Loucy (cell line): ENCODE measurements at regions not wholly inside any gene's neighbourhood (a gene's known extent, or its start where the extent isn't known, plus 50 kb on each side); places are given as distances from the start of the nearest gene placed in this dataset.

Experiments used
- H2AFZ ChIP-seq: fragments of 200-600 bp; sonication (generic); 2 replicates; pipeline ENCODE4 v1.6.0; 2016; ENCODE audit warnings: antibody characterized with exemption, mild to moderate bottlenecking, low read length, moderate library complexity
- H3F3A ChIP-seq: fragments of 200-600 bp; 2 replicates; pipeline ENCODE4 v1.6.0; 2016; ENCODE audit warnings: antibody characterized with exemption, low read depth, mild to moderate bottlenecking
- H3K27me3 ChIP-seq: fragments of 200-600 bp; sonication (generic); 2 replicates; pipeline ENCODE4 v1.6.1; 2014; ENCODE audit warnings: low read length, mild to moderate bottlenecking; ENCODE audit not compliant: insufficient read depth, poor library complexity, severe bottlenecking
- H3K36me3 ChIP-seq: fragments of 200-600 bp; sonication (generic); 2 replicates; pipeline ENCODE4 v1.6.1; 2016; ENCODE audit warnings: low read length; ENCODE audit not compliant: insufficient read depth
- H3K4me1 ChIP-seq: fragments of 200-600 bp; sonication (generic); 2 replicates; pipeline ENCODE4 v1.5.1; 2014; ENCODE audit warnings: low read length, mild to moderate bottlenecking; ENCODE audit not compliant: insufficient read depth, poor library complexity, severe bottlenecking
- H3K4me2 ChIP-seq: fragments of 200-600 bp; sonication (generic); 2 replicates; pipeline ENCODE4 v1.6.0; 2014; ENCODE audit warnings: antibody characterized with exemption, low read length, low read depth, mild to moderate bottlenecking; ENCODE audit not compliant: poor library complexity, severe bottlenecking
- H3K4me3 ChIP-seq: fragments of 200-600 bp; sonication (generic); 2 replicates; pipeline ENCODE4 v1.5.1; 2014; ENCODE audit warnings: low read length, mild to moderate bottlenecking, mixed read lengths; ENCODE audit not compliant: poor library complexity, severe bottlenecking
- H3K79me2 ChIP-seq: fragments of 200-600 bp; sonication (generic); 2 replicates; pipeline ENCODE4 v1.6.1; 2014; ENCODE audit warnings: low read length; ENCODE audit not compliant: insufficient read depth
- H3K9ac ChIP-seq: fragments of 200-600 bp; sonication (generic); 2 replicates; pipeline ENCODE4 v1.6.0; 2014; ENCODE audit warnings: mild to moderate bottlenecking, low read depth, low read length, moderate library complexity; ENCODE audit not compliant: poor library complexity, severe bottlenecking
- H3K9me2 ChIP-seq: fragments of 200-600 bp; sonication (generic); replicated peaks from 2 replicates; pipeline ENCODE4 v1.6.1; 2016; ENCODE audit warnings: low read depth, low read length, mixed read lengths
- H3K9me3 ChIP-seq: fragments of 200-600 bp; sonication (generic); 2 replicates; pipeline ENCODE4 v1.6.1; 2014; ENCODE audit warnings: mild to moderate bottlenecking, antibody characterized with exemption, low read length, low read depth; ENCODE audit not compliant: insufficient read depth
- H4K20me1 ChIP-seq: fragments of 200-600 bp; sonication (generic); 2 replicates; pipeline ENCODE4 v1.6.0; 2014; ENCODE audit warnings: antibody characterized with exemption, low read length, mild to moderate bottlenecking; ENCODE audit not compliant: insufficient read depth, poor library complexity, severe bottlenecking
- EZH2phosphoT487 ChIP-seq: fragments of 200-600 bp; IDR thresholded peaks from 2 replicates; pipeline ENCODE4 v1.6.1; 2018; ENCODE audit warnings: antibody characterized with exemption, mild to moderate bottlenecking, moderate library complexity, borderline replicate concordance
- TF ChIP-seq, protein P1 (sequence below): fragments of 200-600 bp; sonication (generic); conservative IDR thresholded peaks from 2 replicates; pipeline ENCODE4 v1.5.1; 2014; ENCODE audit warnings: mild to moderate bottlenecking, antibody characterized with exemption, low read length

DNA sequence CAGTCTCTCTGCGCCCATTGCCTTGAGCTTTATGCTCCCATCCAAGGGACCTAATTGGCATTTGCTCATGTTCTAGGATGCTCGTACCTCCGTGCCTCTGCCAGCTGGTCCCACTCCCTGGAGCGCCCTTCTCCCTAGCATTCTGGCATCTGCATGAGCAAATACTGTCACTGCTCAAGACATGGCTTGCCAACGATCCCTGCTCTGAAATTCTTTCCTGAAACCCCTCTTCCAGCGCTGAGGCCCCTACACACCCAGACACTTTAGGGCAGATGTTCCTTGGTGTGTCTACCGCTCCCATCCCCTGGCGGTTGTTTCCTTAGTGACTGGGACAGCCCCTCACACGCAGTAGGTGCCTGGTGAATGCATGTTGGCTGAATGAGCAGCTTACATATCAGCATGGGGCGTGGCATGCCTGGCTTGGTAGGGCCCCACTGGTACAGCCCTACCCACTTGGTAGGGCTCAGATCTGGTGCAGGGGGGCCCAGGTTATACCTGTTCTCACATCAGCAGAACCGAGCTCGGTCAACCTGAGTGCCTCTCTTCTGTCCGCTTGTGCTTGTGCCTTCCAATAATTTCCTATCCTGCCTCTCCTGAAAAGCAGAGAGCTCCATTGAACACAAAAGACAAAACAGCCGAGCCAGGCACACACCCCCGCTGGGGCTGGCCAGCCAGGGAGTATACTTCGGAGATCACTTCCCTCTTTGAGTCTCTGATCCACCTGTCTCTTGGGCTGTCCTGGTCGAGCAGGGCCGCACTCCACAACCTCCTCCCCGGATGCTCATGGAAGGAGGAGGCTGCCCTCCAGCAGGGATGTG, 59.2 kb downstream of the INHBB start:
- Histone ChIP-seq H3K4me1 (no peaks in the 10 kb centered on the region), H2AFZ (no peak overlapping the region), H3K79me2 (no peaks in the 10 kb centered on the region), H3K4me2 (no peak overlapping the region), H3K4me3 (no peak overlapping the region), H3K36me3 (no peaks in the 10 kb centered on the region), H4K20me1 (no peaks in the 10 kb centered on the region), H3K9me2 (no peaks in the 10 kb centered on the region), H3K9me3 (peaks cover 5% of the 10 kb centered on the region; the same call in 1 of the 2 replicates), H3K9ac (no peak overlapping the region), H3F3A (no peaks in the 10 kb centered on the region), H3K27me3 (no peaks in the 10 kb centered on the region)
- TF ChIP-seq, protein P1, sequence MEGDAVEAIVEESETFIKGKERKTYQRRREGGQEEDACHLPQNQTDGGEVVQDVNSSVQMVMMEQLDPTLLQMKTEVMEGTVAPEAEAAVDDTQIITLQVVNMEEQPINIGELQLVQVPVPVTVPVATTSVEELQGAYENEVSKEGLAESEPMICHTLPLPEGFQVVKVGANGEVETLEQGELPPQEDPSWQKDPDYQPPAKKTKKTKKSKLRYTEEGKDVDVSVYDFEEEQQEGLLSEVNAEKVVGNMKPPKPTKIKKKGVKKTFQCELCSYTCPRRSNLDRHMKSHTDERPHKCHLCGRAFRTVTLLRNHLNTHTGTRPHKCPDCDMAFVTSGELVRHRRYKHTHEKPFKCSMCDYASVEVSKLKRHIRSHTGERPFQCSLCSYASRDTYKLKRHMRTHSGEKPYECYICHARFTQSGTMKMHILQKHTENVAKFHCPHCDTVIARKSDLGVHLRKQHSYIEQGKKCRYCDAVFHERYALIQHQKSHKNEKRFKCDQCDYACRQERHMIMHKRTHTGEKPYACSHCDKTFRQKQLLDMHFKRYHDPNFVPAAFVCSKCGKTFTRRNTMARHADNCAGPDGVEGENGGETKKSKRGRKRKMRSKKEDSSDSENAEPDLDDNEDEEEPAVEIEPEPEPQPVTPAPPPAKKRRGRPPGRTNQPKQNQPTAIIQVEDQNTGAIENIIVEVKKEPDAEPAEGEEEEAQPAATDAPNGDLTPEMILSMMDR, result no peak
- no peak for TF ChIP-seq EZH2phosphoT487

DNA sequence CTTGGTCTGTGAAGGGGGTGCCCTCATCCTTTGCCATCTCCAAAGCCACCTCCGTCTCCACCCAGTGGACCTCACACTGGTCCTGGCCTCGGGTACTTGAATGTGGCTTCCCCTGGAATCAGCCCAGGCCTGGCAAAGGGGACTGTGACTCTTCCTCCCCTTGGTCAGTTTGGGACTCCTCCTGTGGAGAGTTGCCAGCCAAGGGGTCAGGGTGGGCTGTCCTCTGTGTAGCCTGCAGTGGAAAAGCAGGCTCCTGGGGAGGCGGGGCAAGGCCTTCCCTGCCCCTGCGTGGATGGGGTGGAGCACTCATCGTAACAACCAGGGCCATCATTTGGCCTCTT, 59.8 kb downstream of the INHBB start:
- Histone ChIP-seq H3K4me1 (no peaks in the 10 kb centered on the region), H3F3A (no peaks in the 10 kb centered on the region), H2AFZ (no peak overlapping the region), H3K4me3 (no peak overlapping the region), H3K79me2 (no peaks in the 10 kb centered on the region), H4K20me1 (no peaks in the 10 kb centered on the region), H3K4me2 (no peak overlapping the region), H3K27me3 (no peaks in the 10 kb centered on the region), H3K36me3 (no peaks in the 10 kb centered on the region), H3K9ac (no peak overlapping the region), H3K9me3 (peaks cover 5% of the 10 kb centered on the region; the same call in 1 of the 2 replicates), H3K9me2 (no peaks in the 10 kb centered on the region)
- no peak for TF ChIP-seq EZH2phosphoT487
- TF ChIP-seq, protein P1, result no peak

DNA sequence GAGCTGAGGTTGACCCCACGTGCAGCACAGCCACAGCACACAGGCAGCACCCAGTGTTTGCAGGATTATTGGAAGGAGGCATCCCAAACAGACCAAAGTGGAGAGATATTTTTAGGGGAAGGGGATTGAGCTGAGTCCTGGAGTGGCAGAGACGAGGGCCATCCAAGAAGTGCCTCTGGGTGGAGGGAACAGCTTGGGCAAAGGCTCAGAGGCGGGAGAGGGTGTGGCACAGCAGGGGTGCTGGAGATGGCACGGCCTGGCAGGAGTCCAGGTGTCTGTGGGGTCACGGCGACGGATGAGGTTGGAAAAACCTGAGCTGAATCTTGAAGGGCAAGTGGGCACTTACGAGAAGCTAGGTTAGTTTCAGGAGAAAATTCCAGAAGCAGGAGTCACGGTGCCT, 60.6 kb downstream of the INHBB start:
- no peak overlapping the region for H2AFZ ChIP-seq
- H3K4me2 ChIP-seq, result no peak overlapping the region
- no peaks in the 10 kb centered on the region for H3F3A ChIP-seq
- no peaks in the 10 kb centered on the region for H3K9me2 ChIP-seq
- H3K9ac ChIP-seq, result no peak overlapping the region
- no peaks in the 10 kb centered on the region for H3K4me1 ChIP-seq
- no peaks in the 10 kb centered on the region for H3K36me3 ChIP-seq
- no peak for TF ChIP-seq EZH2phosphoT487
- TF ChIP-seq, protein P1, result no peak
- no peaks in the 10 kb centered on the region for H4K20me1 ChIP-seq
- no peak overlapping the region for H3K4me3 ChIP-seq
- H3K79me2 ChIP-seq, result no peaks in the 10 kb centered on the region
- no peaks in the 10 kb centered on the region for H3K27me3 ChIP-seq
- H3K9me3 ChIP-seq, result peaks cover 5% of the 10 kb centered on the region; the same call in 1 of the 2 replicates
